HG03521 (cell line): ENCODE measurements at regions not wholly inside any gene's neighbourhood (a gene's known extent, or its start where the extent isn't known, plus 50 kb on each side); places are given as distances from the start of the nearest gene placed in this dataset.
A peak's percentile ranks its signal among the peaks of the same experiment; 100 is the strongest.

Source experiments
- ATAC-seq: cut with Tn5 transposase; IDR thresholded peaks from one replicate; pipeline ENCODE4 v1.9.1; 2021; ENCODE audit warnings: mild to moderate bottlenecking, moderate library complexity; ENCODE audit not compliant: unreplicated experiment

DNA sequence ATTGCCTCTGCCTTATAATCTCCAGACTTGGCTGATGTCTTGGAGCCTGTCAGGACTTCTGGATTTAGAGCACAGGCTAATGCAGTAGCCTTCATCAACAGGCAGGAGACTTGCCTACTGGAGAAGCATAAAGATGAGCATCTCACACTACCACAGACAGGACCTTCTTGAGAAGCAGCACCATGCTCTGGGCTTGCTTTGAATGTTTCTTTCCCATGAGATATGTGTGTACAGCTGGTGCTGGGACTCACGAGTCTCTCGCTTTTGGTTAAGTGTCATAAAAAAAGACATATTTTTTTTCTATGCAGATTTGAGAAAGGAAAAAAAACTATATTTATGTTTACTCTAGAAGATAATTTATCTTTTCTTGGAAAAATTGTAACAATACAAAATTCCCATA is 671.3 kb downstream of the MRPL39 start:
- no peak for ATAC-seq

GRCh38 chr21:24910591-24910990 is 696.7 kb downstream of the MRPL39 start:
- no peak for ATAC-seq

DNA sequence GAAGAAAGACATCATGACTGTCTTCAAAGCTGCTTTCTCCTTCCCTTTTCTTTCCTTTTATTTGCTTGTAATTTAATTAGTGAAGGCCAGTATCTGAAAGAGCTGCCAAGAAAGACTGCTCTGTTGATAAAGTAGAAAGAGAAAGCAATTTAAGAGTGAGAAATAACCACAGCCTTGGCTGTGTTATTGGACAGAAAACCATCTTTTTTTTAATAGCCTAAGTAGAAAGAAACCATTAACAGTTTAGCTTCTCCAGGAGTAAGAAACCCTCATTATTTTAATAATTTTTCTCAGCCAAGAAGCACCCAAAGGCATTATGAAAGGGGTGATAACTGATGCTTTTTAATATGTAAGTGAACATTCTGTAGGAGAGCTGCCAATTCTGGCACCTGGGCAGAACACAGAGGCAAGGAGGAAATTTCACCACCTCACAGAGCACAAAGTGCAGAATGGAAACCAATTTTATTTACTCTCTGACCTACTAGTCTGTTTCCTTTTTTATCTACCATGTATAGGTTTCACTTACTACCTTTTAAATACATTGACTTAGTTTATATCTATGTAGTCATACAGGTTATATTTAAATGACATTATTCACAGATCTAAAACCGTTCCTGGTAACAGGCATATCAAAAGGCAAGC is 703.2 kb downstream of the MRPL39 start:
- peak; percentile 54 for ATAC-seq

DNA sequence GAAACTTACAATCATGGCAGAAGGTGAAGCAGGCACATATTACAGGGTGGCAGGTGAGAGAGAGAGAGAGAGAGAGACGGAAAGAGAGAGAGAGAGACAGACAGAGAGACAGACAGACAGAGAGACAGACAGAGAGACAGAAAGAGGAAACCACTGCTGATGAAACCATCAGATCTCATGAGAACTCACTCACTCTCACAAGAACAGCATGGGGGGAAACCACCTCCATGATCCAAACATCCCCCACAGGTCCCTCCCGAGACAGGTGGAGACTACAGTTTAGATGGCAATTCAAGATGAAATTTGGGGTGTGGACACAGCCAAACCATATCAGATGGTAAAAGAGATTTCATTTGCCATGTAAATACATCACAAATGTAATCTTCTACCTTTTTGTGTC is 708.1 kb downstream of the MRPL39 start:
- no peak for ATAC-seq

DNA sequence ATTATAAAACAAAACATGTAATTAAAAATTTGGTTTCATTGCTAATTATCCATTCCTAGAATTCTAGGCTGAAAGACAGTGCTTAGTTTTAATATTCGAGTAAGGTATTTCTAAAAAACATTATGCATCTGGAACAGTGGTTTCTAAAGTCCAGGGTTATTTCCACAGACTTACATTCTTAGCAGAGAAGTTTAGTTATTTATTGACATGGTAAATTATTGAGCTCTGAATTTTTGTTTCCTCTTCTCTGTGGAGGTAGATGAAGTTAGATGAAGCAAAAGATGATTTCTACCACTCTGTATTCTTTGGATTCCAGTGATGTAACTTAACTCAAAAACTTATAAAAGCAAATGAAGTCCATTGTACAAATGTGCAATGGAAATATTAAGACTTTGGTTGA is 709.4 kb downstream of the MRPL39 start:
- ATAC-seq = no peak

GRCh38 chr21:24896735-24897124 is 710.6 kb downstream of the MRPL39 start:
- no peak for ATAC-seq

GRCh38 chr21:24895885-24896734 is 711.2 kb downstream of the MRPL39 start:
- ATAC-seq = peak; percentile 62

GRCh38 chr21:24894324-24894723 is 713.0 kb downstream of the MRPL39 start:
- ATAC-seq = no peak

GRCh38 chr21:24890021-24890420 is 717.3 kb downstream of the MRPL39 start:
- no peak for ATAC-seq

DNA sequence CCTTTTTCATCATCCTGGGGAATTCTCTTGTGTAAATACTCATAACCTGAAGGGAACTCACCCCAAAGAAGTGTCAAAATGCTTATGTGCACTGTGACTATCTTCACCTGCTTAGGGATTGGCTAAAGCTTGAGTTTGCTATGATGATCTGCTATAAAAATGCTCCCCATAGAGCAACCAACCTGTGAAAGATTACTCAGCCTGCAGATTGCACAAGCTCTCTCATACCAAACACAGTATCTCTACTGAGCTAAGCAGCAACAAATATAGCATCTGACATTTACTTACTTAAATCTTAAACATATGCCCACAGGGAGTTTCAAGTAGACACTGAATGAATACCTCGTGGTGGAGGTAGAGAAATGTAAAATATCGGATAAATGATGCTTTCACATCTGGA is 725.8 kb downstream of the MRPL39 start:
- ATAC-seq = no peak

DNA sequence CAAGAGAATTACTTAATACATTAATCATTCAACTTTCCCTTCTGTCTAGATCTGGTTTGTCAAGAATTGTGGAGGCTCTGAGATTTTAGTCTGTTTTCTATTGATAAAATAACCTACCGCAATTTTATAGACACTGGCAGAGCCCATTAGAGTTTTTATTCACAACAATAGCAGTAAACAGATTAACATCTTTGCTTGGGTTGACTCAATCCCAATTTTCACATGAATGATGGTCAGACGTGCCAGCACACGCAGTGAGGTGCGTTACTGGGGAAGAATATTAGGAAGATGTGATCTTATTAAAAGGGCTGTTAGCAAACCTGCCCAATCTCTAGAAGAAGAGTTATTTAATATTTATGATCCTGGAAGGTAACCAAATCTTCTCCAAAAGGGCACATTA is 736.6 kb downstream of the MRPL39 start:
- ATAC-seq = no peak

GRCh38 chr21:24869862-24870261 is 737.4 kb downstream of the MRPL39 start:
- no peak for ATAC-seq

GRCh38 chr21:24868117-24868516 is 739.2 kb downstream of the MRPL39 start:
- ATAC-seq = no peak

GRCh38 chr21:24861471-24861870 is 745.8 kb downstream of the MRPL39 start:
- ATAC-seq = no peak

DNA sequence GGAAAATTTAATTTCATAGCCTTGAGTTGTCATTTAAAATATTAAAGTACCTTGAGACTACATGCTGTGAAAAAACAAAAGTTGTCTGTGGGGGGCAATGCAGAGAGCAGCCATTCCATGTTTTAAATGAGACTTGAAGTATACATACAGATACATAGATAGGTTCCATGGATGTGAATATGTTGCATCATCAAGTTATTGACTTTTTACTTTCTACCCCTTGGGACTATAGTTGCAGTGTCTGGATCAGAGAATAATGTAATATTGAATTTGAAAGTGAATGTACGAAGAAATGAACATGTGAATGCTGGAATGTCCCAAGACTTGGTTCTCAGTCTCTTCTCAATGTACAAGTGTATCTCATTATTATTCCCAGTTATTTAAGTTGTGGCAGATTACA is 751.0 kb downstream of the MRPL39 start:
- ATAC-seq = no peak

GRCh38 chr21:24852610-24853195 is 754.6 kb downstream of the MRPL39 start:
- no peak for ATAC-seq

GRCh38 chr21:24850121-24850520 is 757.2 kb downstream of the MRPL39 start:
- no peak for ATAC-seq

DNA sequence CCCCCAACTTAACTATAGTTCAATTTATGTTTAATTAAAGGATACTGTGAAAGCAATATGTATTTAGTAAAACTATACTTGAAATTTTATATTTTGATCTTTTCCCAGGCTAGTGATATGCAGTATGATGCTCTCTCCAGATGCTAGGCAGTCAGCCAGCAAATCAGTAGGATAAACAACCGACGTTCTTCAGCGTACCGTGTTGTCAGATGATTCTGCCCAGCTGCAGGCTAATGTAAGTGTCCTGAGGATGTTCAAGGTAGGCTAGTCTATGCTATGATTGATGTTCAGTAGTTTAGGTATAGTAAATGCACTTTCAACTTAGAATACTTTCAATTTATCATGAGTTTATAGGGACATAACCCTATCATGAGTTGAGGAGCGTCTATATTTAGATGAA is 762.6 kb downstream of the MRPL39 start:
- ATAC-seq = no peak

DNA sequence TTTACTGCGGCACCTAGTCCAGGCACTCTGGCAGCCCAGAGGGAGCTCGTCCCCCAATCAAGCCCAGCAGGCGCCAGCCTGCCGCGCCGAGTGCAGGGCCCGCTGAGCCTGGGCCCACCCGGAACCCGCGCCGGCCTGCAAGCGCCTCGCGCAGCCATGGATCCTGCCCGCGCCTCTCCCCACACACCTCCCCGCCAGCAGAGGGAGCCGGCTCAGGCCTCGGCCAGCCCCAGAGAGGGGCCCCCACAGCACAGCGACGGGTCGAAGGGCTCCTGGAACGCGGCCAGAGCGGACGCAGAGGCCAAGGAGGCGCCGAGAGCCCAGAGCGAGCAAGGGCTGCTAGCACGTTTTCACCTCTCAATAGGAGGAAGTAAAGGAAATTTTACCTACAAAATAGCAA is 767.0 kb downstream of the MRPL39 start:
- no peak for ATAC-seq

- no peak for ATAC-seq
Measured at GRCh38 chr21:24832961-24833360, 774.3 kb downstream of the MRPL39 start.

DNA sequence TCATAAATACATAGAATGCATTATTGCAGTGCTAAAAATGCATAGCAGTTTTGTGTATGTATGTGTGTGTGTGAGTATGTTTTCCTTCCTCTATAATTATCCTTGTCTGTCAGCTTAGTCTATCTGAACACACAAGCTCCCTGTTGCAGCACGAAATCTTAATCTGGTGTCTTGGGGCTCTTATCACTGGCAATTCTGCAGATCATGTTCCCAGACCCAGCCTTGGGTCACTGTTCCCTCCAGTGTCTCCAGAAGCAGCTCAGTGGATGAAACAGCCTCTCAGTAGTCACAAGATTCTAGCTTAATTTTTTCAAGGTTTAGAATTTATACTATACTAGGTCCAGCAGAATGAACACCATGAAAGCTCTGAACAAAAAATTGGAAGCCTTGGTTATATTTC is 777.9 kb downstream of the MRPL39 start:
- no peak for ATAC-seq

DNA sequence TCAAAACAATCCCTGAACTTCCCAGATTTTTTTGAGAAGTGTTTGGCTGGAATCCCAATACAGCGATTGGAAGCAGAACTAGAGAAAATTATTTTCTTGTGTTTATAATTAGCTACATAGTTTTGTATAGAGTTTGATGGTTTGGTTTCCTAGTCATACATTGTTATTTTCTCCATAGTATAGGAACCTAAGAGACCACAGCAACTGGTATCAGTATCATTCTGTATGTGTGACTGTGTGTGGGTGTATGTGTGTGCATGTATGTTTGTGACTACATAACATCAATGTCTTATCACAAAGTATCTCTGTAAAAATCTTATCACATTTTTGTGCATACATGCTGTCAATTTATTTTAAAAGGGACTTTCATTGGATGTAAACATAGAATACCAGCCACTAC is 780.5 kb downstream of the MRPL39 start:
- no peak for ATAC-seq
